Hematopoietic multipotent progenitor cell treated with erythropoietin and hydrocortisone succinate and interleukin-3 and kit ligand, for 15 days (in vitro differentiated cells): ENCODE measurements at regions not wholly inside any gene's neighbourhood (a gene's known extent, or its start where the extent isn't known, plus 50 kb on each side); places are given as distances from the start of the nearest gene placed in this dataset.
"Not testable (repeated sequence)": the region's sequence is repeated elsewhere in the genome, so short reads cannot be mapped to it uniquely, and the experiment has no call there.

Experiments used
- DNase-seq: peaks from one replicate; pipeline ENCODE4 v3.0.0-alpha.2; 2015; ENCODE audit warnings: low spot score

GRCh38 chr2:173468266-173468793, 113.7 kb downstream of the CDCA7 start:
- no peak for DNase-seq

DNA sequence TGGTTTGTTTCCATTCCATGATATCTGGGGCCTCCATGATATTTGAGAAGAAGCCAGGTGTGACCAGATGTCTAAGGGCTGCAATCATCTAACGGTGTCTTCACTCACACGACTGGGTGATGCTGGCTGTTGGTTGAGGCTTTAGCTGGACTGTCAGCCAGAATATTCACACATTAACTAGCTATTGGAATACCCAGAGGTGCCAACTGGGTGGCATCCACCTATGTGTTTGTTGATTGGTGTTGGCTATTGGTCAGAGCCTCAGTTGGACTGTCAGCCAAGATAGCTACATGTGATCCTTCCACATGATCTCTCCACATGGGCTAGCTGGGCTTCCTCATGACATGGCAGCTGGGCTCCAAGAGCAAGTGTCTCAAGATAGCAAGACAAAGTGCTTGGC, 117.4 kb downstream of the CDCA7 start:
- DNase-seq: no peak

GRCh38 chr2:173483137-173483536, 128.5 kb downstream of the CDCA7 start:
- DNase-seq: no peak

GRCh38 chr2:173488861-173489260, 134.2 kb downstream of the CDCA7 start:
- DNase-seq: no peak

DNA sequence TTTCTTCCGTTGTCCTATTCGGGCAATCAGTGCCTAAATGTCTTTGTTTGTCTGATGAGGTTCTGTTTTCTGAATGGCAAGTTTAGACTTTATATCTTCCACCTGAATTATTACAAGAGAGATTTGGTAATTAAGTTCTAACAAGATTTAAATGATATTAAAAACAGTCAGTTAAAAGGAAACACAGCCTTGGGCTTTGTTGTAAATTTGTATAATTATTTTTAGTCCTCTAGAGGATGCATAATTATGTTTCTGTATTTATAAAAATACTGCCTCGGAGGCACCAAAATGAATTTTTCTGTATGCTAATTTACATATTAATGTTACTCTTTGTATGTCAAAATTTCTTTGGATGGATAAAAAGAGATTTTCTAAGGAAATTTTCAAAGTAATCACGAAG, 136.7 kb downstream of the CDCA7 start:
- no peak for DNase-seq

DNA sequence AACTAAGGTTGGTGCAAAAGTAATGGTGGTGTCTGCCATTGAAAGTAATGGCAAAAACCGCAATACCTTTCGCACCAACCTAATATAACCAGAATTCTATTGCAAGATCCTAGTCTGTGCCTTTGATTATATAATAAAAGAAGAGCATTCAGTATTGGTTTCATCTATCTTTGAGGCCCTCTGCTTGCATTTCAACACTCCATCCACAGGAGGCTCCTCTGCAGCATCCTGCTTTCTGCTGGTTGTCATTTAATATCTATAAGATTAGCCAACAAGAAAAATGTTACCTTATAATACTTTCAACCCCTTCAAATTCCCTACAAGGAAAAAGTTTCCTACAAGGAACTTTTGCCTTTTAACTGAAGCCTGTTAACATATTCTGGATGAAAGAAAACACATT, 139.2 kb downstream of the CDCA7 start:
- DNase-seq: no peak

GRCh38 chr2:173496746-173497145, 142.1 kb downstream of the CDCA7 start:
- DNase-seq: no peak

- DNase-seq: no peak
Measured at GRCh38 chr2:173500953-173501352, 146.3 kb downstream of the CDCA7 start.

DNA sequence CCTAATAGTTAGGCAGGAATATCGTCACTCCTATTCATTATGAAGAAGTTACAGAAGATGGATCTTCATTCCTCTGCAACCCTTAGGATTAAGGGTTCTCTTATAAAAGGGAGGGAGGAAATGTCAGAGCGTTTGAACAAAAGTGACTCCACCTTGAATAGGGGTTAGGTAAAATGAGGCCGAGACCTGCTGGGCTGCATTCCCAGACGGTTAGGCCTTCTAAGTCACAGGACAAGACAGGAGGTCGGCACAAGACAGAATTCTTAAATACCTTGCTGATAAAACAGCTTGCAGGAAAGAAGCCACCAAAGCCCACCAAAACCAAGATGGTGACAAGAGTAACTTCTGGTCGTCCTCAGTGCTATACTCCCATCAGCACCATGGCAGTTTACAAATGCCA, 147.6 kb downstream of the CDCA7 start:
- no peak for DNase-seq

DNA sequence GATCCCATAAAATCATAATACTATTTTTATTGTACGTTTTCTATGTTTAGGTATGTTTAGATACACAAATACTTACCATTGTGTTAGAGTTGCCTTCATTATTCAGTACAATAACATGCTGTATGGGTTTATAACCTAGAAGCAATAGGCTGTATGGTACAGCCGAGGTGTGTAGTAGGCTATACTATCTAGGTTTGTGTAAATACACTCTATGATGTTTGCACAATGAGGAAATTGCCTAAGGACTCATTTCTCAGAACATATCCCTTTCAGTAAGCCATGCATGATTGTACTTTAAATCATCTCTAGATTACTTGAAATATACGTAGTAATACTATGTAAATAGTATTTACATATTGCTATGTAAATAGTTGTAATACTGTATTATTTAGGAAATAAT, 156.7 kb downstream of the CDCA7 start:
- DNase-seq: no peak

GRCh38 chr2:173511942-173512341, 157.3 kb downstream of the CDCA7 start:
- DNase-seq: no peak

- no peak for DNase-seq
Measured at GRCh38 chr2:173513107-173513727, 158.5 kb downstream of the CDCA7 start.

GRCh38 chr2:173520918-173521317, 166.2 kb downstream of the CDCA7 start:
- DNase-seq: no peak

DNA sequence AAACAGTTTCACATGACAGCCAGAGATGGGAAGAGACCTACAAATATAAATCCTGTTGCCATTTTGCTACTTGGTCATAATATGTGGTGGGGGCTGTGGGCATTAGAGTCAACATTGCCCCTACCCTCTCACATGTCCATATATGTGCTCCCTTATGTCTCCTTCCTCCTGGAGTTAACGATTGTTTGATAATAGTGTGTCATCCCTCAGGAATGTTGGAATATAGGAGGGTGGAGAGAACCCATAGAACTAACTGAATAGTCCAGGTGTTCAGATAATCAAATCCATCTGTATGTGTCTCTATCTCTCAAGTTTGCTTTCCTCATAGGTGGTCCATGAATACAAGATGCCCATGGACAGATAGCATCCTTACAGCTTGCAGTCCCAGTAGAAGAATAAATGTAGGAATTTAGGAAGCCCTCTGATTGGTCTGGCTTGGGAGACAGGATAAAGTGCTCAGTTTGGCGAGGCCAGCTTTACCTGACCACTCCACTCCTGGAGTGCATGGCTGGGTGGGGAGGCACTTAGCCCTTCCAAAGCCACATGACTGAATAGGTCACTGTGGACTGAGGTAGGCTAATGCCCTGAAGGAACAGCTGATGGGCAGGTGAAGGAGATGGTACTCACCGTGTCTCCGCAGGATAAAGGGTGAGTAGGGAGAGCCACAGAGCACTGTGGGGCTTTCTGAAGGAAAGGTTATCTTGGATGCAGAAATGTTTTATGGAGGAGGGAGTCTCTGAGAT, 166.9 kb downstream of the CDCA7 start:
- DNase-seq: no peak

DNA sequence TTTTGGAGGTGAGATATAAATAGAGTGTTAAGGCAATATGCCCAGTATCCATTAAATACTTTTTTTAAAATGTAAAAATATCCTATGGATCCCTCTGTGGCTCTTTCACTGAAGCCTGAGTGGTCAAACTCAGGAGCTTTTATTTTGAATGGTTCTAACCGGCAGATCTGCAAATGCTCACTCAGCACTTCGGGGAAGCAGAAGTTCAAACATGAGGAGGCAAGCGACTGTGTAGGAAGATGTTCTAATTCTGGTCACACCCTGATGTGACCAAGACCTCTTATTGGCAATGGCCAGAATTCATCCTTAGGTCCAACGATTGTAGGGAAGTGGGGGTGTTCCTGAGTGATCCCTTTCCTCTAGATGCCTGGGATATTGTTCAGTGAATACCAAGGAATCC, 168.8 kb downstream of the CDCA7 start:
- no peak for DNase-seq

DNA sequence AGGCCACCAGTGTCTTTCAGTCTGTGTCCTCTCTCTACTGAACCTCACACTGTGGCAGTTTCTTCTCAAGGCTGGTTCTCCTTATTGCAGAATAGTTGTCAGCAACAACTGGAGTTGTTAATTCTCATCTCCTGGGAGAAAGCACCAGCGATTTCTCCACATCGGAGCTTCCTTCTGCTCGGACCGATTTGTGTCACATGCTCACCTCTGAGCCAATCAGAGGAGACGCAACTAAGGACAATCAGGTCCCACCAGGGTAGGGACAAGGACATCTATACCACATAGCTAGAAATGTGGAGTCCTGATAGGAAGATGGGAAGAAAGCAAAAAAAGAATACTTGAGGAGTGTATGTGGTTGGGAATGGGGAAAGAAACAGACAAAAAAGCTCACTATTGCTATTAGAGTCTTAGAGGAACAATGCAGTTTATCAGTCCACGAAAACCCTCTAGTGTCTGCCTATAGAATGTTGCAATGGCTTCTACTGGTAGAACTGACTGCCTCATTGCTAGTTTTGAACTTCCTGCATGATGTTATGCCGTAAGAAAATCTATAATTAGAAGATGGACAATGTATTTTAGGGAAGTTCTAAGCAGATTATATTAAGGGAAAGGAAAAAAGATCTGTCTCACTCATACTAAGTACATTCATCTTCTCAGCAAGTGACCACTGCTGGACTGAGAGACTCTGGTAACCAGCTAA, 169.7 kb downstream of the CDCA7 start:
- DNase-seq: no peak

DNA sequence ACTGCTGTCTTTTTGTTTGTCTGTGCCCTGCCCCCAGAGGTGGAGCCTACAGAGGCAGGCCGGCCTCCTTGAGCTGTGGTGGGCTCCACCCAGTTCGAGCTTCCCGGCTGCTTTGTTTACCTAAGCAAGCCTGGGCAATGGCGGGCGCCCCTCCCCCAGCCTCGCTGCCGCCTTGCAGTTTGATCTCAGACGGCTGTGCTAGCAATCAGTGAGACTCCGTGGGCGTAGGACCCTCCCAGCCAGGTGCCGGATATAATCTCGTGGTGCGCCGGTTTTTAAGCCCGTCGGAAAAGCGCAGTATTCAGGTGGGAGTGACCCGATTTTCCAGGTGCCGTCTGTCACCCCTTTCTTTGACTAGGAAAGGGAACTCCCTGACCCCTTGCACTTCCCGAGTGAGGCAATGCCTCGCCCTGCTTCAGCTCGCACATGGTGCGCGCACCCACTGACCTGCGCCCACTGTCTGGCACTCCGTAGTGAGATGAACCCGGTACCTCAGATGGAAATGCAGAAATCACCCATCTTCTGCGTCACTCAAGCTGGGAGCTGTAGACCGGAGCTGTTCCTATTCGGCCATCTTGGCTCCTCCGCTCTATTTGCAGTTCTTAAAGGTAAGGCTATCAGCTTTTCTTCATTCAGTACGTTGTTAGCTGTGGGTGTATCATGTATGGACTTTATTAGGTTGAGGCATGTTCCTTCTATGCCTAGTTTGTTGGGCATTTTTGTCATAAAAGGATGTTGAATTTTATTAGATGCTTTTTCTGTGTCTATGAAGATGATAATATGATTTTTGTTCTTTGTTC, 178.3 kb downstream of the CDCA7 start:
- not testable (repeated sequence) for DNase-seq

DNA sequence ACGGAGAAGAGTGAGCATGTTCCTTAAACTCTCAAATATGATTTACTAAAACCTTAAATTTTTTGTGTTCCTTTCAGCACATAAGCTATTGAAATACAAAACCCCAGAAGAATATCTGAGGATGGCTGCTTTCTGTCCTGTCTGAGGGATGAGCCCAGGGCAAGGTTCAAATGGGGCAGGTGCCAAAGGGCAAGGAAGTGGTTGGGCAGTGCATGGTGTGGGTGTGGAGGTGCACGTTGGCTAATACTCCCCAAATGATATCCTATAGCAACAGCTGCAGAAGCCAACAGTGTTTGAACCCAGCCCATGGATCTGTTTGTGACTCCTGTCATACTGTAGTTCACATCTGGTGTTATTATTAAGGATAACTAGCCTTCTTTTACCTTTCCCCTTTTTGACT, 183.0 kb downstream of the CDCA7 start:
- no peak for DNase-seq

DNA sequence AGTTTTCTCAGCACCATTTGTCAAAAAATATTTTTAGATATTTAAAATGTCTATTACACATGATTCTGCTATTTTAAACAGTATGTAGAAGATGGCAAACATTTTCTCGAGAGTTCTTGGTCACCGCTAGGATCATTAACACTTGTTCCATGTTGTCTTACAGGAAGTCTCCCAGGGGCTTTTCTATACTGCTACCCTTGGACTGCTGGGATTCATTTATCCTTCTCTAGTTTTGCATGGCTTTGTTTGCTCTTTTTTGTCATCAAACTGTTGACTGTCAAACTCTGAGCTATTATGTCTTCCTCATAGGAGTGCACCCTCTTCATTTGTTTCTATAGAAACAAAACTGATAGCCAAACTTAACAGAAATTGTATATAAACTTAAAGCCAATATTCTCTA, 184.9 kb downstream of the CDCA7 start:
- no peak for DNase-seq

GRCh38 chr2:173544641-173545363, 190.1 kb downstream of the CDCA7 start:
- DNase-seq: no peak

DNA sequence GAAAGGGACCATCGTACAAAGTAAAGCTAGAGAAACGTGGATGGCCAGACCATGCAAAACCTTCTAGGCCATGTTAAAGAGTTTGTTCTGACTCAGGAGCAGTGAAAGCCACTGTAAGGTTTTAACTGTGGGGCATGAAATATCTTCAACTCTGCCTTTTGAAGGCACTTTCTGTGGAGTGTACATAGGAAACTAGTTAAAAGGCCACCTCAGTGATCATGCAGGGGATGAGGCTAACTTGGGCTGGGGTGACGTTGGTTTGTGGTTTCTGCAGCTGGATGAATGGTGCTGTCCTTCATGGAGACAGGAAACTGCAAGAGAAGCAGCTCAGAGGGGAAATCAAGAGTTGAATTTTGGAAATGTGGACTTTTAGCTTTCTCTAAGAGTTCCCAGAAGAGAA, 190.7 kb downstream of the CDCA7 start:
- DNase-seq: no peak

DNA sequence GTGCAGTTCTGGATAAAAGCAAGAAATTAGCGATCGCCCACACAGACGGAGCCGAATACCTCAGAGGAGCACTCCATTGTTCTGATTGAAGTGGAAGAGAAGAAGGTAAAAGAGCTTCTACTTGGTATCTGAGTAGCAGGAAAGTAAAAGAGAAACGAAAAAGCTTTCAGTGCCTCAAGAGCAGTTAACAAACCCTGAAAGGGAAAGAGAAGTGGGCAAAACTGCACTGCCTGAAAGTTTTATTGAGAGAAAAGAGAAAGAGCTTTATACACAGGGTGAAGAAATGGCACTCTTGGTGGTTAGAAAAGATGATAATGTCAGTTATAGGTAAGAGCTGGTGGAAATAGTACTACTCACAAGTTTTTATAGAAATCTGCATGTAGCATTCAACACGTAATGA, 192.8 kb downstream of the CDCA7 start:
- no peak for DNase-seq
